ENCODE measurements at regions not wholly inside any gene's neighbourhood (a gene's known extent, or its start where the extent isn't known, plus 50 kb on each side); places are given as distances from the start of the nearest gene placed in this dataset.

DNA sequence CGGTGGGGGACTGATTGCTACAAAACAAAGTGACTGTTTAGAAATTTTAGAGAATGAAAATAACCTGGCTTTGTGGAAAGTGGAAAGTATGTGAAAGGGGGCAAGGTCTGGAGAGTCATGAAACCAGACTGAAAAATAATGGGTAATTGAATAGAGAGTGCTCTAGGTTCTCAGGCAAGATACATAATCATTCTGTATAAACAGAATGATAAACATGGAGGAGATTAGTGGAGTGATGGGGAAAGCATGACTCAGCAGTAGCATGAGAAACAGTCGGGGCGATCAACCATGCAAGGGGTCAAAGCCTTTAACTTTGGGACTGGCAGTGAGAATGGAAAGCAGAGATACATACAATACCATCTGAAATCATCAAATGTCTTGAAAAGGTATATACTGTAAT is 332.5 kb downstream of the CCER1 start:
- TF ChIP-seq, protein P1, sequence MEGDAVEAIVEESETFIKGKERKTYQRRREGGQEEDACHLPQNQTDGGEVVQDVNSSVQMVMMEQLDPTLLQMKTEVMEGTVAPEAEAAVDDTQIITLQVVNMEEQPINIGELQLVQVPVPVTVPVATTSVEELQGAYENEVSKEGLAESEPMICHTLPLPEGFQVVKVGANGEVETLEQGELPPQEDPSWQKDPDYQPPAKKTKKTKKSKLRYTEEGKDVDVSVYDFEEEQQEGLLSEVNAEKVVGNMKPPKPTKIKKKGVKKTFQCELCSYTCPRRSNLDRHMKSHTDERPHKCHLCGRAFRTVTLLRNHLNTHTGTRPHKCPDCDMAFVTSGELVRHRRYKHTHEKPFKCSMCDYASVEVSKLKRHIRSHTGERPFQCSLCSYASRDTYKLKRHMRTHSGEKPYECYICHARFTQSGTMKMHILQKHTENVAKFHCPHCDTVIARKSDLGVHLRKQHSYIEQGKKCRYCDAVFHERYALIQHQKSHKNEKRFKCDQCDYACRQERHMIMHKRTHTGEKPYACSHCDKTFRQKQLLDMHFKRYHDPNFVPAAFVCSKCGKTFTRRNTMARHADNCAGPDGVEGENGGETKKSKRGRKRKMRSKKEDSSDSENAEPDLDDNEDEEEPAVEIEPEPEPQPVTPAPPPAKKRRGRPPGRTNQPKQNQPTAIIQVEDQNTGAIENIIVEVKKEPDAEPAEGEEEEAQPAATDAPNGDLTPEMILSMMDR (IDR thresholded peaks at IDR 0.05; ENCODE audit: low read length, missing control alignments) = no peak
- peak; percentile 36 for DNase-seq (ENCODE audit: low read depth)
- no peak overlapping the region for H3K4me3 ChIP-seq (replicated peaks; ENCODE audit: low read depth, low read length)

DNA sequence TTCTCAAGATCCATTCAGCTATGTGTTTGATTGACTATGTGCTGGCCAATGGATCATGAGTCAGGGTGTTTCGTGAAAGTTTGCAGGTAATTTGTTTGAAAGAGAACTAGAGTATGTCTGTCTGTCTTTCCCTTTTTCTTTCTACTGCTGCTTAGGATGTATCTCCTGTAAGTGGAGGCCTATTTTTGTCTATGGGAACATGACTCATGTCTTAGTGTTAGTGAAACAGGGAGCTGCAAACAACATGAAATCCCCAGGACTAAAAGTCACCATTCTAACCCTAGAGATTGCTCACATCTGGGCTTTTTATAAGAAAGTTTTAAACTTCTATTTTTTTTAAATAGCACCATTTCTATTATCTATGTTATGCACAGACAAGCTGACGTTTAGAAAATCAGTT is 333.0 kb downstream of the CCER1 start:
- no peak overlapping the region for H3K4me3 ChIP-seq (replicated peaks; ENCODE audit: low read depth, low read length)
- peak; percentile 51 for DNase-seq (ENCODE audit: low read depth)
- TF ChIP-seq, protein P1 (IDR thresholded peaks at IDR 0.05; ENCODE audit: low read length, missing control alignments) = no peak

DNA sequence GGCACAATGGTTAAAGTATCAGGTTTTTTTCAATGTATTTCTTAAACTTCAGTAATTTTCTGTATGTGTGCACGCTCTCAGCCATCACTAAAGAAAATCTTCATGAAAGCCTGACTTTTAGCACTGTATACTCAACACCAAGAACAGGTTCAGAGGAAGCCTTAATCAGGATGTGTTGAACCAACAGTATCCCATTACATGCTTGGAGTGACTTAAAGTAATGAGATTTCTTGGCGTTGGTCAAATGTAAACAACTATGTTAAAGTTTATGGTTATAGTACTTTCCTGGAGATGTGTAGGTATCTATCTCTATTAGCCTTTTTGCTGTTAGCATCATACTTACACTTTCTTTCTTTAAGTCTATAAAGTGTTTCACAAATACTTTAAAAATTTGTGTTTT is 335.0 kb downstream of the CCER1 start:
- TF ChIP-seq, protein P1 (IDR thresholded peaks at IDR 0.05; ENCODE audit: low read length, missing control alignments) = no peak
- no peak for DNase-seq (ENCODE audit: low read depth)

DNA sequence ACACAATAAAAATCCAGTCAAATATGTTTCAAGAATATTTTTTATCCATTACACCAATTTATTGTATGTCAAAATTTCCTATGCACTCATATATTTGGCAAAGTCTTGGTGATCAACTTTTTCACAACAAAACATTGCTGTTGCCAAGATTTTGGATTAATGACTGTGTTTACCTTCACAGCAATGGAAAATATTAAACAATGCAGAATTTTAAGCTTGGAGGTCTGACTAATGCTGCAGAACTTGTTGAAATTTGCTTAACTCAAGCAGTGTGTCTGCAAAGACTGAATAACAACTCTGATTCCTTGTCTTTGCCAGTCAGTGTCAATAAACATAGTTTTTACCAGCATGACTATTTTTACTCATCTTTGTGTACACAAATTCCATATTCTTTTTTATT is 336.4 kb downstream of the CCER1 start:
- DNase-seq (ENCODE audit: low read depth) = peak; percentile 27

More for the DNA sequence above, 335.0 kb downstream of the CCER1 start:
- no peak overlapping the region for H3K4me3 ChIP-seq (replicated peaks; ENCODE audit: low read depth, low read length)

DNA sequence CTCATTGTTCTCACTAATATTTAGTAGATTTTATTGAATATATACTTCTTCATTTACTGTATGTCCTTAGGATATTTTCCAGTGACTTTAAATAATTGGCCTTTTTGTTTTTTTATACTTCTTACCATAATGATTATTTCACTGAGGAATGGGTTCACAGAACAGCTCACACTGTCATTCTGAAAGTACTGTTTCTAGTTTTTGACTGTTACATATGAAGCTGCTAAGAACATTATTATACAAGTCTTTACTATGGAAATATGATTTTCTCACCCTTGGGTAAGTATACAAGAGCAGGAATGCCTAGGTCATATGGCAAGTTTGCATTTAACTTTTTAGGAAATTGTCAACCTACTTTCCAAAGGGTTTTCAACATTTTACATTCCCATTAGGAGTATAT is 343.1 kb downstream of the CCER1 start:
- DNase-seq (ENCODE audit: low read depth) = no peak
- TF ChIP-seq, protein P1 (IDR thresholded peaks at IDR 0.05; ENCODE audit: low read length, missing control alignments) = no peak
- H3K4me3 ChIP-seq (replicated peaks; ENCODE audit: low read depth, low read length) = no peak overlapping the region

More for the DNA sequence above, 336.4 kb downstream of the CCER1 start:
- TF ChIP-seq, protein P1 (IDR thresholded peaks at IDR 0.05; ENCODE audit: low read length, missing control alignments) = no peak
- no peak overlapping the region for H3K4me3 ChIP-seq (replicated peaks; ENCODE audit: low read depth, low read length)

DNA sequence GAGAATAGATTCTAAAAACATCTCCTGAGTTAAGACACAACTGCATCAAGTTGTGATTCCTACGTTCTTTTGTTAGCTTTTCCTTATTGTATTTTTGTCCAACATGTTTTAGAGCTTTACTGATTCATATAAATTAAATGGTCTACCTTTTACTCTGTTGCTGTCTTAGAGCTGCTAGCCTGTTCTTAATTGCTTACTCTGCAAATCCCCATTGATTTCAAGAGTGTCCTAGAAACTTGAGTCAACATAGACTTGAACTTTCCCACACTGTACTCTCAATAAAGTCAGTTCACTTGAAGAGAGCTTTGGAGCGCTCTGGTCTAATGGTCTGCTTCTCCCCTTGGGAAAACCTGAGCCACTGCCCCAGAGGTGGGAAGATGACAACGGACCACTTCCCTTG is 343.9 kb downstream of the CCER1 start:
- TF ChIP-seq, protein P1 (IDR thresholded peaks at IDR 0.05; ENCODE audit: low read length, missing control alignments) = no peak
- no peak overlapping the region for H3K4me3 ChIP-seq (replicated peaks; ENCODE audit: low read depth, low read length)
- DNase-seq (ENCODE audit: low read depth) = no peak

DNA sequence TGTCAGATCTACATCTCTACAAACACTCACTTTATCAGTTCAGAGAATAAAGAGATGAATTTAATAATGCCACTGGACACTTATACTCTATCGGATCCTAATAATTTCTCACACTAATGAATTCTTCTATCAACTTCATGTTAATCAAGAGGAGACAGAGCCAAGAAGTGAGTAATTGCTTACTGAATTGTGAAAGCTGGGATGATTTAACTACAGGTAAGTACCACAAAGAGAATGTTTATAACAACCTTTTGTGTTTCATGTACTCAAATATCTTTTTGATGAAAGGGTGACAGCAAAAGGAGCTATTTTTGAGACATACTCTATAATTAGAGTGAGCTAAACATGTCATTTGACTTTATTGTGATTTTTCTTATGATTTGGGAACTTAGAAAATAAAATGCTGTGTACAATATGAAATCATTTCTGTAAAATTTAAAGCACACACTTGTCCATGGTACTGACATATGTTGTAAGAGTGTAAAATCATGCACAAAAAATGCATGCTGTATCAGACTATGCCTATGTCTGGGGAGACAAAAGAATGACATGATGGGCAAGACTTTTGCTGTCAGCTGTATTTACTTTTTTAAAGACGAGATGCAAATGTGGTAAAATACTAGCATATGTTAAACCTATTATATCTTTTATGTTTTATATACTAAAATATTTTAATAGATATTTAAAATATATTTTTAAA is 361.2 kb downstream of the CCER1 start:
- no peak overlapping the region for H3K4me3 ChIP-seq (replicated peaks; ENCODE audit: low read depth, low read length)
- TF ChIP-seq, protein P1 (IDR thresholded peaks at IDR 0.05; ENCODE audit: low read length, missing control alignments) = no peak
- DNase-seq (ENCODE audit: low read depth) = peak; percentile 6
